ENCODE measurements at regions not wholly inside any gene's neighbourhood (a gene's known extent, or its start where the extent isn't known, plus 50 kb on each side); places are given as distances from the start of the nearest gene placed in this dataset.

- no peak overlapping the region for H3K4me3 ChIP-seq
Observed at GRCh38 chr21:43328185-43328957, 98.6 kb downstream of the SIK1 start.

GRCh38 chr21:43325968-43326715 lies 100.8 kb downstream of the SIK1 start:
- no peaks in the 10 kb centered on the region for H3K36me3 ChIP-seq
- no peaks in the 10 kb centered on the region for H3K27me3 ChIP-seq
- no peaks in the 10 kb centered on the region for H3K9me3 ChIP-seq
- DNase-seq, result no peak
- no peak overlapping the region for H3K4me3 ChIP-seq

More at GRCh38 chr21:43328185-43328957, 98.6 kb downstream of the SIK1 start:
- Histone ChIP-seq H3K27me3 (no peaks in the 10 kb centered on the region), H3K9me3 (no peaks in the 10 kb centered on the region), H3K36me3 (no peaks in the 10 kb centered on the region)
- no peak for DNase-seq

- Histone ChIP-seq H3K4me3 (no peak overlapping the region), H3K36me3 (no peaks in the 10 kb centered on the region), H3K9me3 (no peaks in the 10 kb centered on the region), H3K27me3 (no peaks in the 10 kb centered on the region)
- DNase-seq, result no peak
Observed at GRCh38 chr21:43325036-43325435, 101.9 kb downstream of the SIK1 start.

- H3K9me3 ChIP-seq, result no peaks in the 10 kb centered on the region
- H3K27me3 ChIP-seq, result no peaks in the 10 kb centered on the region
- no peaks in the 10 kb centered on the region for H3K36me3 ChIP-seq
- no peak for DNase-seq
- H3K4me3 ChIP-seq, result no peak overlapping the region
Observed at GRCh38 chr21:43324596-43324995, 102.3 kb downstream of the SIK1 start.

GRCh38 chr21:43323244-43324005 lies 103.5 kb downstream of the SIK1 start:
- no peak overlapping the region for H3K4me3 ChIP-seq
- no peaks in the 10 kb centered on the region for H3K36me3 ChIP-seq
- peak; percentile 35 for DNase-seq
- H3K27me3 ChIP-seq, result no peaks in the 10 kb centered on the region
- no peaks in the 10 kb centered on the region for H3K9me3 ChIP-seq

- no peak for DNase-seq
- no peaks in the 10 kb centered on the region for H3K36me3 ChIP-seq
- H3K27me3 ChIP-seq, result no peaks in the 10 kb centered on the region
- H3K9me3 ChIP-seq, result no peaks in the 10 kb centered on the region
- H3K4me3 ChIP-seq, result no peak overlapping the region
Observed at GRCh38 chr21:43322805-43323204, 104.1 kb downstream of the SIK1 start.

- no peak for DNase-seq
- Histone ChIP-seq H3K27me3 (no peaks in the 10 kb centered on the region), H3K36me3 (no peaks in the 10 kb centered on the region), H3K9me3 (no peaks in the 10 kb centered on the region), H3K4me3 (no peak overlapping the region)
Observed at GRCh38 chr21:43322311-43322710, 104.6 kb downstream of the SIK1 start.

GRCh38 chr21:43321611-43322010 lies 105.3 kb downstream of the SIK1 start:
- H3K9me3 ChIP-seq, result no peaks in the 10 kb centered on the region
- no peaks in the 10 kb centered on the region for H3K36me3 ChIP-seq
- H3K27me3 ChIP-seq, result no peaks in the 10 kb centered on the region
- DNase-seq, result no peak
- H3K4me3 ChIP-seq, result no peak overlapping the region

- Histone ChIP-seq H3K36me3 (no peaks in the 10 kb centered on the region), H3K9me3 (no peaks in the 10 kb centered on the region), H3K4me3 (no peak overlapping the region), H3K27me3 (no peaks in the 10 kb centered on the region)
- DNase-seq, result no peak
Observed at GRCh38 chr21:43321111-43321510, 105.8 kb downstream of the SIK1 start.

GRCh38 chr21:43320526-43320925 lies 106.4 kb downstream of the SIK1 start:
- no peaks in the 10 kb centered on the region for H3K36me3 ChIP-seq
- no peaks in the 10 kb centered on the region for H3K27me3 ChIP-seq
- H3K9me3 ChIP-seq, result no peaks in the 10 kb centered on the region
- no peak overlapping the region for H3K4me3 ChIP-seq
- DNase-seq, result no peak

- no peak overlapping the region for H3K4me3 ChIP-seq
- no peaks in the 10 kb centered on the region for H3K9me3 ChIP-seq
- no peaks in the 10 kb centered on the region for H3K27me3 ChIP-seq
- DNase-seq, result peak; percentile 26
- no peaks in the 10 kb centered on the region for H3K36me3 ChIP-seq
Observed at GRCh38 chr21:43318841-43319781, 107.8 kb downstream of the SIK1 start.

- H3K36me3 ChIP-seq, result no peaks in the 10 kb centered on the region
- DNase-seq, result no peak
- no peaks in the 10 kb centered on the region for H3K9me3 ChIP-seq
- H3K4me3 ChIP-seq, result no peak overlapping the region
- no peaks in the 10 kb centered on the region for H3K27me3 ChIP-seq
Observed at GRCh38 chr21:43318368-43318767, 108.6 kb downstream of the SIK1 start.

GRCh38 chr21:43317959-43318358 lies 109.0 kb downstream of the SIK1 start:
- Histone ChIP-seq H3K36me3 (no peaks in the 10 kb centered on the region), H3K9me3 (no peaks in the 10 kb centered on the region), H3K27me3 (no peaks in the 10 kb centered on the region), H3K4me3 (no peak overlapping the region)
- no peak for DNase-seq

GRCh38 chr21:43317254-43317748 lies 109.6 kb downstream of the SIK1 start:
- no peak overlapping the region for H3K4me3 ChIP-seq
- no peaks in the 10 kb centered on the region for H3K27me3 ChIP-seq
- H3K36me3 ChIP-seq, result no peaks in the 10 kb centered on the region
- DNase-seq, result no peak
- H3K9me3 ChIP-seq, result no peaks in the 10 kb centered on the region

GRCh38 chr21:43316156-43316845 lies 110.6 kb downstream of the SIK1 start:
- Histone ChIP-seq H3K4me3 (no peak overlapping the region), H3K36me3 (no peaks in the 10 kb centered on the region), H3K27me3 (no peaks in the 10 kb centered on the region), H3K9me3 (no peaks in the 10 kb centered on the region)
- no peak for DNase-seq
